Mucosa of descending colon (tissue), 3 donors: ENCODE measurements at regions not wholly inside any gene's neighbourhood (a gene's known extent, or its start where the extent isn't known, plus 50 kb on each side); places are given as distances from the start of the nearest gene placed in this dataset.

ENCODE experiments used
- ATAC-seq: fragments of 200-7000 bp; cut with Tn5 transposase; one replicate; pipeline ENCODE4 v1.9.1; 2020; ENCODE audit warnings: mild to moderate bottlenecking, moderate library complexity
- DNase-seq, 3 donors: peaks; one replicate each; pipeline ENCODE4 v3.0.0-alpha.2; 2020
- H3K36me3 ChIP-seq: fragments of 200-600 bp; one replicate; pipeline ENCODE4 v1.8.0; 2021; ENCODE audit warnings: low read depth, mild to moderate bottlenecking
- H3K4me1 ChIP-seq: fragments of 200-600 bp; one replicate; pipeline ENCODE4 v1.8.0; 2021; ENCODE audit warnings: low read depth, mild to moderate bottlenecking
- H3K4me3 ChIP-seq: fragments of 200-600 bp; one replicate; pipeline ENCODE4 v1.8.0; 2021; ENCODE audit warnings: mild to moderate bottlenecking
- H3K9me3 ChIP-seq: fragments of 200-600 bp; one replicate; pipeline ENCODE4 v1.8.0; 2021; ENCODE audit warnings: mild to moderate bottlenecking
- intact Hi-C, 2 donors: fragments of 100-400 bp; cut with DNase I in 1 of 2; cut with micrococcal nuclease in 1 of 2; formaldehyde crosslinking; loops; one replicate each; pipeline versions ENCODE4 v1.11.0 to v1.11.1; 2022; cut with DNase I, micrococcal nuclease
- TF ChIP-seq, protein P1 (sequence below): fragments of 200-600 bp; IDR thresholded peaks from one replicate; pipeline ENCODE4 v1.8.0; 2022; ENCODE audit warnings: antibody characterized with exemption, mild to moderate bottlenecking
- donor health status: DM: no; HTN: no; CAD: no; lungs with moderate emphysema.
- donor health status: DM: no; HTN: no; CAD: no.
- donor health status: DM: no; HTN: yes; CAD: no.

- TF ChIP-seq, protein P1, sequence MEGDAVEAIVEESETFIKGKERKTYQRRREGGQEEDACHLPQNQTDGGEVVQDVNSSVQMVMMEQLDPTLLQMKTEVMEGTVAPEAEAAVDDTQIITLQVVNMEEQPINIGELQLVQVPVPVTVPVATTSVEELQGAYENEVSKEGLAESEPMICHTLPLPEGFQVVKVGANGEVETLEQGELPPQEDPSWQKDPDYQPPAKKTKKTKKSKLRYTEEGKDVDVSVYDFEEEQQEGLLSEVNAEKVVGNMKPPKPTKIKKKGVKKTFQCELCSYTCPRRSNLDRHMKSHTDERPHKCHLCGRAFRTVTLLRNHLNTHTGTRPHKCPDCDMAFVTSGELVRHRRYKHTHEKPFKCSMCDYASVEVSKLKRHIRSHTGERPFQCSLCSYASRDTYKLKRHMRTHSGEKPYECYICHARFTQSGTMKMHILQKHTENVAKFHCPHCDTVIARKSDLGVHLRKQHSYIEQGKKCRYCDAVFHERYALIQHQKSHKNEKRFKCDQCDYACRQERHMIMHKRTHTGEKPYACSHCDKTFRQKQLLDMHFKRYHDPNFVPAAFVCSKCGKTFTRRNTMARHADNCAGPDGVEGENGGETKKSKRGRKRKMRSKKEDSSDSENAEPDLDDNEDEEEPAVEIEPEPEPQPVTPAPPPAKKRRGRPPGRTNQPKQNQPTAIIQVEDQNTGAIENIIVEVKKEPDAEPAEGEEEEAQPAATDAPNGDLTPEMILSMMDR, result no peak
- Histone ChIP-seq H3K36me3 (no peaks in the 10 kb centered on the region), H3K4me1 (no peaks in the 10 kb centered on the region), H3K9me3 (no peaks in the 10 kb centered on the region), H3K4me3 (no peak overlapping the region)
- ATAC-seq (no peak), DNase-seq (no peak)
- intact Hi-C loops, result no loop called here
Measured at GRCh38 chr17:70499067-70499786, 329.9 kb downstream of the KCNJ2 start.

DNA sequence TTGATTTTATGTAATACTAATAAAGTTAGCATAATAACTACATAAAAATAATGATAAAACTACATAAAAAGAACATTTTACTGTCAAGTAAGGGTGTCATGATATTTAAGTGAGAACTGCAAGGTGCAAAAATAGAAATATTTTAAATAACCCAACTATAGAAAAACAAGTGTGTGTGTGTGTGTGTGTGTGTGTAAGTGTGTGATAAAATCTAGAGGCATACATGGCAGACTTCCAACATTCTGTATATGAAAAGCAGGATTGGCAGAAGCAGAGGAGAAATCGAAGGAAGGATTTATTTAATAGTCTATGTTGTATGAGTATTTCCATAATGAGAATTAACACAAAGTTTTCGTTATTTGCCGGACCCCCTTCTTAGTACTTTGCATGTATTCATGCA is 334.1 kb downstream of the KCNJ2 start:
- intact Hi-C loops, result no loop called here
- ATAC-seq (no peak), DNase-seq (no peak)
- TF ChIP-seq, protein P1, result no peak
- no peaks in the 10 kb centered on the region for H3K9me3 ChIP-seq
- no peaks in the 10 kb centered on the region for H3K4me1 ChIP-seq
- no peaks in the 10 kb centered on the region for H3K36me3 ChIP-seq
- H3K4me3 ChIP-seq, result no peak overlapping the region

- TF ChIP-seq, protein P1, result no peak
- DNase-seq (no peak), ATAC-seq (no peak)
- no peaks in the 10 kb centered on the region for H3K9me3 ChIP-seq
- H3K4me1 ChIP-seq, result no peaks in the 10 kb centered on the region
- intact Hi-C loops, result no loop called here
- H3K36me3 ChIP-seq, result no peaks in the 10 kb centered on the region
- H3K4me3 ChIP-seq, result no peak overlapping the region
Measured at GRCh38 chr17:70510288-70510687, 341.0 kb downstream of the KCNJ2 start.

GRCh38 chr17:70517816-70518215 is 348.5 kb downstream of the KCNJ2 start:
- H3K36me3 ChIP-seq, result no peaks in the 10 kb centered on the region
- H3K4me1 ChIP-seq, result no peaks in the 10 kb centered on the region
- no peak for DNase-seq
- no peak overlapping the region for H3K4me3 ChIP-seq
- intact Hi-C loops, result no loop called here
- peak; percentile 48 for ATAC-seq
- TF ChIP-seq, protein P1, result no peak
- H3K9me3 ChIP-seq, result no peaks in the 10 kb centered on the region

GRCh38 chr17:70519300-70519699 is 350.0 kb downstream of the KCNJ2 start:
- intact Hi-C loops, result no loop called here
- ATAC-seq, result no peak
- H3K4me3 ChIP-seq, result no peak overlapping the region

More at GRCh38 chr17:70519300-70519699, 350.0 kb downstream of the KCNJ2 start:
- Histone ChIP-seq H3K36me3 (no peaks in the 10 kb centered on the region), H3K4me1 (no peaks in the 10 kb centered on the region), H3K9me3 (no peaks in the 10 kb centered on the region)
- DNase-seq, result no peak
- TF ChIP-seq, protein P1, result no peak
